ENCODE measurements at regions not wholly inside any gene's neighbourhood (a gene's known extent, or its start where the extent isn't known, plus 50 kb on each side); places are given as distances from the start of the nearest gene placed in this dataset.

DNA sequence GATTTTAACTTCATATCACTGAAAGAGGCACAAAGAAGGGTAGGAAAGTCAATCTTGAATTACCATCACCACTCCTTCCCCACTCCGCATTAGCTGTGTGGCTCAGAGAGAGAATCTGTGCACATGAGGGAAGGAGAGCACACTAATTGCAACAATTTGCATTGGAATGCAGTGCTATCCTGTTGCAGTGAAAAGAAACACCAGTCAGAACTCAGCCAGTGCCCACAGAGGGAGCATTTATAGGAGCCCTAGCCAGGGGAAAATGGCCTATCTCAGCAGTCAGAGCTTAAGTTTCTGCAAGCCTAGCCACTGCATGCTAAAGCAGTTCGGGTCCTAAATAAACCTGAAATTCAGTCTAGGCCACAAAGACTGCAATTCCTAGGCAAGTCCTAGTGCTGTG is 159.4 kb upstream of the AR start:
- DNase-seq (ENCODE audit: low spot score), result no peak
- Mint-ChIP-seq H3K27ac (ENCODE audit: unreplicated experiment) (no peak overlapping the region), H3K27me3 (ENCODE audit: unreplicated experiment) (peaks cover 3% of the 10 kb centered on the region), H3K4me1 (ENCODE audit: unreplicated experiment) (no peaks in the 10 kb centered on the region), H3K4me3 (ENCODE audit: unreplicated experiment) (no peak overlapping the region), H3K36me3 (ENCODE audit: low read depth, unreplicated experiment) (no peaks in the 10 kb centered on the region), H3K9me3 (ENCODE audit: unreplicated experiment) (no peaks in the 10 kb centered on the region)
- TF ChIP-seq, protein P1, sequence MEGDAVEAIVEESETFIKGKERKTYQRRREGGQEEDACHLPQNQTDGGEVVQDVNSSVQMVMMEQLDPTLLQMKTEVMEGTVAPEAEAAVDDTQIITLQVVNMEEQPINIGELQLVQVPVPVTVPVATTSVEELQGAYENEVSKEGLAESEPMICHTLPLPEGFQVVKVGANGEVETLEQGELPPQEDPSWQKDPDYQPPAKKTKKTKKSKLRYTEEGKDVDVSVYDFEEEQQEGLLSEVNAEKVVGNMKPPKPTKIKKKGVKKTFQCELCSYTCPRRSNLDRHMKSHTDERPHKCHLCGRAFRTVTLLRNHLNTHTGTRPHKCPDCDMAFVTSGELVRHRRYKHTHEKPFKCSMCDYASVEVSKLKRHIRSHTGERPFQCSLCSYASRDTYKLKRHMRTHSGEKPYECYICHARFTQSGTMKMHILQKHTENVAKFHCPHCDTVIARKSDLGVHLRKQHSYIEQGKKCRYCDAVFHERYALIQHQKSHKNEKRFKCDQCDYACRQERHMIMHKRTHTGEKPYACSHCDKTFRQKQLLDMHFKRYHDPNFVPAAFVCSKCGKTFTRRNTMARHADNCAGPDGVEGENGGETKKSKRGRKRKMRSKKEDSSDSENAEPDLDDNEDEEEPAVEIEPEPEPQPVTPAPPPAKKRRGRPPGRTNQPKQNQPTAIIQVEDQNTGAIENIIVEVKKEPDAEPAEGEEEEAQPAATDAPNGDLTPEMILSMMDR (IDR thresholded peaks at IDR 0.05; ENCODE audit: unreplicated experiment), result no peak

DNA sequence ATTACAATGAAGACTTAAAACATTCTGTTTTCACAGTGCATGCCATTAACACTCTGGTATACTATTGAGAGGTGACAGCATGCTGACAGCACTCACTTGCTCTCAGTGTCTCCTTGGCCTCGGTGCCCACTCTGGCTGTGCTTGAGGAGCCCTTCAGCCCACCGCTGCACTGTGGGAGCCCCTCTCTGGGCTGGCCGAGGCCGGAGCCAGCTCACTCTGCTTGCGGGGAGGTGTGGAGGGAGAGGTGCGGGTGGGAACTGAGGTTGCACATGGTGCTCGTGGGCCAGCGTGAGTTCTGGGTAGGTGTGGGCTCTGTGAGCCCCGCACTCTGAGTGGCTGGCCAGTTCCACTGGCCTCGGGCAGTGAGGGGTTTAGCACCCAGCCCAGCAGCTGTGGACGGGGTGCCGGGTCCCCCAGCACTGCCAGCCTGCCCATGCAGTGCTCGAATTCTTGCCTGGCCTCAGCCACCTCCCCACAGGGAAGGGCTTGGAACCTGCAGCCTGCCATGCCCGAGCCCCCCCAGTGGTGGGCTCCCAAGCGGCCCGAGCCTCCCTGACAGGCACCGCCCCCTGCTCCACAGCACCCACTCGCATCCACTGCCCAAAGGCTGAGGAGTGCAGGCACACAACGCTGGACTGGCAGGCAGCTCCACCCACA is 135.3 kb upstream of the AR start:
- DNase-seq (ENCODE audit: low spot score), result no peak
- TF ChIP-seq, protein P1 (IDR thresholded peaks at IDR 0.05; ENCODE audit: unreplicated experiment), result no peak
- Mint-ChIP-seq H3K4me3 (ENCODE audit: unreplicated experiment) (no peak overlapping the region), H3K36me3 (ENCODE audit: low read depth, unreplicated experiment) (no peaks in the 10 kb centered on the region), H3K4me1 (ENCODE audit: unreplicated experiment) (no peaks in the 10 kb centered on the region), H3K27ac (ENCODE audit: unreplicated experiment) (no peak overlapping the region), H3K27me3 (ENCODE audit: unreplicated experiment) (peaks cover 2% of the 10 kb centered on the region), H3K9me3 (ENCODE audit: unreplicated experiment) (no peaks in the 10 kb centered on the region)

DNA sequence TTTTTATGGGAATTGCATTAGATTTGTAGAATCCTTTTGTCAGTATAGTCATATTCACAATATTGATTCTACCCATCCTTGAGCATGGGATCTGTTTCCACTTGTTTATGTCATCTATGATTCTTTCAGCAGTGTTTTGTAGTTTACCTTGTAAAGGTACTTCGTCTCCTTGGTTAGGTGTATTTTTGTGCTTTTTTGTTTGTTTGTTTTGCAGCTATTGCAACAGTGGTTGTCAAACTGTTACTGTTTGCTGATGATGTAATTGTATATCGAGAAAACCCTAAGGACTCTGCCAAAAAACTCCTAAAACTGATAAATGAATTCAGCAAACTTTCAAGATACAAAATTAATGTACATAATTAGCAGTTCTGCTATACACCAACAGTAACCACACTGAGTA is 127.9 kb upstream of the AR start:
- H3K36me3 Mint-ChIP-seq (ENCODE audit: low read depth, unreplicated experiment), result no peaks in the 10 kb centered on the region
- no peak overlapping the region for H3K4me3 Mint-ChIP-seq (ENCODE audit: unreplicated experiment)
- no peaks in the 10 kb centered on the region for H3K4me1 Mint-ChIP-seq (ENCODE audit: unreplicated experiment)
- TF ChIP-seq, protein P1 (IDR thresholded peaks at IDR 0.05; ENCODE audit: unreplicated experiment), result no peak
- no peak for DNase-seq (ENCODE audit: low spot score)
- H3K27me3 Mint-ChIP-seq (ENCODE audit: unreplicated experiment), result peaks cover 4% of the 10 kb centered on the region
- H3K27ac Mint-ChIP-seq (ENCODE audit: unreplicated experiment), result no peak overlapping the region
- H3K9me3 Mint-ChIP-seq (ENCODE audit: unreplicated experiment), result no peaks in the 10 kb centered on the region

DNA sequence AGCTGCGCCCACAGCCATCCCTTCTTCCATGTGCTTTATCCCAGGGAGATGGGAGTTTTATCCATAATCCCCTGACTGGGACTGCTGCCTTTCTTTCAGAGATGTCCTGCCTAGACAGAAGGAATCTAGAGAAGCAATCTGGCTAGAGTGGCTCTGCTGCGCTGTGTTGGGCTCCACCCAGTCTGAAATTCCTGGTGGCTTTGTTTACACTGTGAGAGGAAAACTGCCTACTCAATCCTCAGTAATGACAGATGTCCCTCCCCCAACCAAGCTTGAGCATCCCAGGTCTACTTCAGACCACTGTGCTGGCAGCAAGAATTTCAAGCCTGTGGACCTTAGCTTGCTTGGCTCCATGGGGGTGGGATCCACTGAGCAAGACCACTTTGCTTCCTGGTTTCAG is 116.9 kb upstream of the AR start:
- H3K4me1 Mint-ChIP-seq (ENCODE audit: unreplicated experiment), result no peaks in the 10 kb centered on the region
- H3K27ac Mint-ChIP-seq (ENCODE audit: unreplicated experiment), result no peak overlapping the region
- no peak for DNase-seq (ENCODE audit: low spot score)
- H3K4me3 Mint-ChIP-seq (ENCODE audit: unreplicated experiment), result no peak overlapping the region
- TF ChIP-seq, protein P1 (IDR thresholded peaks at IDR 0.05; ENCODE audit: unreplicated experiment), result no peak
- no peaks in the 10 kb centered on the region for H3K9me3 Mint-ChIP-seq (ENCODE audit: unreplicated experiment)
- H3K36me3 Mint-ChIP-seq (ENCODE audit: low read depth, unreplicated experiment), result no peaks in the 10 kb centered on the region
- H3K27me3 Mint-ChIP-seq (ENCODE audit: unreplicated experiment), result no peaks in the 10 kb centered on the region

DNA sequence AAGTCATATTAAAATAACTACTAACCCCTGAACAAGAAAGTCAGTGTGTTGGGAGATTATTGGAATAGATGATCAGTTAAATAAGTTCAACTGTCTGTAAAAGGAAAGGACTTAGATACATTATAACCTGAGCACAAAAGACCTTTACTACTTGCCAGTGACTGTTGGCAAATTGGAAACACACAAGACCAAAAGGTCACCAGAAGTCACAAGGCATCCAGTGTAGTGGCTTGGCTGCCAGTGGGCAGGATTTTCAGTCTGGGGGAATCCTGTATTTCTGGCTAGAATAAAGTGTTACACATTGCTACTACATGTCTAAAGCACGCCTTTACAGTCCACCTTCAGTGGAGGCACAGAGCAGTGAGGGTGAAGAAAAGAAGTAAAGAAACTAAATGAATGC is 108.3 kb upstream of the AR start:
- no peaks in the 10 kb centered on the region for H3K9me3 Mint-ChIP-seq (ENCODE audit: unreplicated experiment)
- H3K36me3 Mint-ChIP-seq (ENCODE audit: low read depth, unreplicated experiment), result no peaks in the 10 kb centered on the region
- no peak overlapping the region for H3K4me3 Mint-ChIP-seq (ENCODE audit: unreplicated experiment)
- H3K27me3 Mint-ChIP-seq (ENCODE audit: unreplicated experiment), result peaks cover 1% of the 10 kb centered on the region
- no peak for DNase-seq (ENCODE audit: low spot score)
- TF ChIP-seq, protein P1 (IDR thresholded peaks at IDR 0.05; ENCODE audit: unreplicated experiment), result no peak
- H3K27ac Mint-ChIP-seq (ENCODE audit: unreplicated experiment), result no peak overlapping the region
- no peaks in the 10 kb centered on the region for H3K4me1 Mint-ChIP-seq (ENCODE audit: unreplicated experiment)
